ENCODE measurements at regions not wholly inside any gene's neighbourhood (a gene's known extent, or its start where the extent isn't known, plus 50 kb on each side); places are given as distances from the start of the nearest gene placed in this dataset.

DNA sequence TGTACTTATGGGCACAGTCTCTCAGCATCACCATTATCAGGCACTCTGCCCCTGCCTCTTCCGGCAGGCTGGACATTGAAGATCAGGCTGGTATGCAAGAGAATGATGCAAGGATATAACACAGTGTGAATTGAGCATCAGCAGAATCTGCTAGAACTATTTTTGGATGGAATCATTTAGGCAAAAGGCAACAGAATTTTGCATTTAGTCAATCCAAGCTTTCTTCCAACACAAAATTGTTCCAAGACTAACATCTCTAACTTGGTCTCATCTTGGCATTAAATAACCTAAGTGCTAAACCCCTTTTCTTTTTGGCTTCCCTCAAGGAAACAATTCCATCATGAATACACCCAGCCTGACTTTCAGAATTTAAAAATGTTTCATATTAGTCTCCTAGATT is 339.9 kb downstream of the PRELID2 start:
- TF ChIP-seq, protein P1, sequence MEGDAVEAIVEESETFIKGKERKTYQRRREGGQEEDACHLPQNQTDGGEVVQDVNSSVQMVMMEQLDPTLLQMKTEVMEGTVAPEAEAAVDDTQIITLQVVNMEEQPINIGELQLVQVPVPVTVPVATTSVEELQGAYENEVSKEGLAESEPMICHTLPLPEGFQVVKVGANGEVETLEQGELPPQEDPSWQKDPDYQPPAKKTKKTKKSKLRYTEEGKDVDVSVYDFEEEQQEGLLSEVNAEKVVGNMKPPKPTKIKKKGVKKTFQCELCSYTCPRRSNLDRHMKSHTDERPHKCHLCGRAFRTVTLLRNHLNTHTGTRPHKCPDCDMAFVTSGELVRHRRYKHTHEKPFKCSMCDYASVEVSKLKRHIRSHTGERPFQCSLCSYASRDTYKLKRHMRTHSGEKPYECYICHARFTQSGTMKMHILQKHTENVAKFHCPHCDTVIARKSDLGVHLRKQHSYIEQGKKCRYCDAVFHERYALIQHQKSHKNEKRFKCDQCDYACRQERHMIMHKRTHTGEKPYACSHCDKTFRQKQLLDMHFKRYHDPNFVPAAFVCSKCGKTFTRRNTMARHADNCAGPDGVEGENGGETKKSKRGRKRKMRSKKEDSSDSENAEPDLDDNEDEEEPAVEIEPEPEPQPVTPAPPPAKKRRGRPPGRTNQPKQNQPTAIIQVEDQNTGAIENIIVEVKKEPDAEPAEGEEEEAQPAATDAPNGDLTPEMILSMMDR (IDR thresholded peaks at IDR 0.05; ENCODE audit: insufficient read depth, low read length), result no peak
- TF ChIP-seq POLR2AphosphoS5 (IDR thresholded peaks at IDR 0.05; ENCODE audit: low read depth) (no peak), GABPA (IDR thresholded peaks at IDR 0.05; ENCODE audit: low read depth) (no peak), SPI1 (IDR thresholded peaks at IDR 0.05; ENCODE audit: borderline replicate concordance, low read depth) (no peak)
- TF ChIP-seq, protein P2, sequence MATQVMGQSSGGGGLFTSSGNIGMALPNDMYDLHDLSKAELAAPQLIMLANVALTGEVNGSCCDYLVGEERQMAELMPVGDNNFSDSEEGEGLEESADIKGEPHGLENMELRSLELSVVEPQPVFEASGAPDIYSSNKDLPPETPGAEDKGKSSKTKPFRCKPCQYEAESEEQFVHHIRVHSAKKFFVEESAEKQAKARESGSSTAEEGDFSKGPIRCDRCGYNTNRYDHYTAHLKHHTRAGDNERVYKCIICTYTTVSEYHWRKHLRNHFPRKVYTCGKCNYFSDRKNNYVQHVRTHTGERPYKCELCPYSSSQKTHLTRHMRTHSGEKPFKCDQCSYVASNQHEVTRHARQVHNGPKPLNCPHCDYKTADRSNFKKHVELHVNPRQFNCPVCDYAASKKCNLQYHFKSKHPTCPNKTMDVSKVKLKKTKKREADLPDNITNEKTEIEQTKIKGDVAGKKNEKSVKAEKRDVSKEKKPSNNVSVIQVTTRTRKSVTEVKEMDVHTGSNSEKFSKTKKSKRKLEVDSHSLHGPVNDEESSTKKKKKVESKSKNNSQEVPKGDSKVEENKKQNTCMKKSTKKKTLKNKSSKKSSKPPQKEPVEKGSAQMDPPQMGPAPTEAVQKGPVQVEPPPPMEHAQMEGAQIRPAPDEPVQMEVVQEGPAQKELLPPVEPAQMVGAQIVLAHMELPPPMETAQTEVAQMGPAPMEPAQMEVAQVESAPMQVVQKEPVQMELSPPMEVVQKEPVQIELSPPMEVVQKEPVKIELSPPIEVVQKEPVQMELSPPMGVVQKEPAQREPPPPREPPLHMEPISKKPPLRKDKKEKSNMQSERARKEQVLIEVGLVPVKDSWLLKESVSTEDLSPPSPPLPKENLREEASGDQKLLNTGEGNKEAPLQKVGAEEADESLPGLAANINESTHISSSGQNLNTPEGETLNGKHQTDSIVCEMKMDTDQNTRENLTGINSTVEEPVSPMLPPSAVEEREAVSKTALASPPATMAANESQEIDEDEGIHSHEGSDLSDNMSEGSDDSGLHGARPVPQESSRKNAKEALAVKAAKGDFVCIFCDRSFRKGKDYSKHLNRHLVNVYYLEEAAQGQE (IDR thresholded peaks at IDR 0.05; ENCODE audit: insufficient replicate concordance, low read depth), result no peak
